MG63 (cell line): ENCODE measurements at regions not wholly inside any gene's neighbourhood (a gene's known extent, or its start where the extent isn't known, plus 50 kb on each side); places are given as distances from the start of the nearest gene placed in this dataset.

ENCODE experiments used
- DNase-seq: peaks from one replicate; pipeline ENCODE4 v3.0.0-alpha.2; 2020
- H3K27me3 ChIP-seq: fragments of 250-450 bp; sonication (Bioruptor Pico); 2 replicates; pipeline ENCODE4 v1.5.1; 2020; ENCODE audit warnings: mild to moderate bottlenecking, moderate library complexity
- H3K36me3 ChIP-seq: fragments of 250-450 bp; sonication (Bioruptor Pico); 2 replicates; pipeline ENCODE4 v1.5.1; 2020; ENCODE audit warnings: mild to moderate bottlenecking, moderate library complexity
- H3K4me3 ChIP-seq: fragments of 250-450 bp; sonication (Bioruptor Pico); 2 replicates; pipeline ENCODE4 v1.5.1; 2020; ENCODE audit warnings: mild to moderate bottlenecking, moderate library complexity
- H3K9me3 ChIP-seq: fragments of 250-450 bp; sonication (Bioruptor Pico); 2 replicates; pipeline ENCODE4 v1.5.1; 2020; ENCODE audit warnings: mild to moderate bottlenecking, moderate library complexity

DNA sequence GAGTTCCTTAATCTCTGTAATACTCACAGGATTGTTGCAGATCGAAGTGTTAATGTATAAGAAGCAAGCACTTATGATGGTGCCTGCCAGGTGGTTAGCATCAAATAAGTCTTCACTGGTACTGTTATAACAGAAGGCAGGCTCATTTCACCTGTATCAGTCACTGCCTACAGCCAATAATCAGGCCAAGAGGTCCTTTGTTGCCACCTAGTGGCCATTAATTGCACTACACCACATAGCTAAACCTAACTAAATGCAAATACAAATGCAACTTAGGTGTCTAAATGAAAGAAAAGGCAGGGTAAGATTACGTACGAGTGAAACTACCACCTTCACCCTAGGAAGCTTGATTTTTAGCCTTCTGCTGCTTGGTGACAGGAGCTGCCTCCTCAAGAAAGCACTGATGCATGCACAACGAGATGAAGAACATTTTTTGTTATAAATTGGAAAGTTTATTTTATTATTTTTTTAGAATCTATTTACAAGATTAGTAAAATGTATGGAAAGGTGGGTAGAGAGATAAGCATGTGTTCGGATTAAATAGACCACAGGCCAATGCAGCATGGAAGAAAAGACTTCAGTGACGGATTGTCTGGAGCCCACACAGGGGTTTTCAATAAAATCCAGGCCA, 334.8 kb upstream of the CAMK1G start:
- no peaks in the 10 kb centered on the region for H3K9me3 ChIP-seq

DNA sequence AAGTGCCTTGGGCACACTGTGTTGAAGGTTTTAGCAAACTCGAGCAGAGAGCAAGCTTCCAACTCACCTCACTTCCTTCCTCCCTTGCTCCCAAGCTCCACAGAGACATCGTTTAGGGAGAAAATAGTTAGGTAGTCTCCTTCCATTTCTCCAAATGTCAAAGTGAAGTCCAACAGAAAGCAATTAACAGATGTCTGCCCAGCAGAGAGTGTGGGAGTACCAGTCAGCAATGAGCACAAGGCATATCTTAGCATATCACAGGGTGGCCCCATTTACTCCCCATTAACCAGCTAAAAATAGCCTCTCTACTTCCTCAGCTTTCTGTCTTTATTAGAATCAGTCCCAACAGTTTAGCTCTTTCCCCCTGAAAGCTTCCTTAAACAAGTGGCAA, 334.2 kb upstream of the CAMK1G start:
- H3K9me3 ChIP-seq: no peaks in the 10 kb centered on the region
- no peaks in the 10 kb centered on the region for H3K36me3 ChIP-seq
- H3K4me3 ChIP-seq: no peak overlapping the region
- no peak for DNase-seq
- no peaks in the 10 kb centered on the region for H3K27me3 ChIP-seq

More for the DNA sequence above, 334.8 kb upstream of the CAMK1G start:
- Histone ChIP-seq H3K4me3 (no peak overlapping the region), H3K27me3 (no peaks in the 10 kb centered on the region), H3K36me3 (no peaks in the 10 kb centered on the region)
- peak; percentile 15 for DNase-seq

DNA sequence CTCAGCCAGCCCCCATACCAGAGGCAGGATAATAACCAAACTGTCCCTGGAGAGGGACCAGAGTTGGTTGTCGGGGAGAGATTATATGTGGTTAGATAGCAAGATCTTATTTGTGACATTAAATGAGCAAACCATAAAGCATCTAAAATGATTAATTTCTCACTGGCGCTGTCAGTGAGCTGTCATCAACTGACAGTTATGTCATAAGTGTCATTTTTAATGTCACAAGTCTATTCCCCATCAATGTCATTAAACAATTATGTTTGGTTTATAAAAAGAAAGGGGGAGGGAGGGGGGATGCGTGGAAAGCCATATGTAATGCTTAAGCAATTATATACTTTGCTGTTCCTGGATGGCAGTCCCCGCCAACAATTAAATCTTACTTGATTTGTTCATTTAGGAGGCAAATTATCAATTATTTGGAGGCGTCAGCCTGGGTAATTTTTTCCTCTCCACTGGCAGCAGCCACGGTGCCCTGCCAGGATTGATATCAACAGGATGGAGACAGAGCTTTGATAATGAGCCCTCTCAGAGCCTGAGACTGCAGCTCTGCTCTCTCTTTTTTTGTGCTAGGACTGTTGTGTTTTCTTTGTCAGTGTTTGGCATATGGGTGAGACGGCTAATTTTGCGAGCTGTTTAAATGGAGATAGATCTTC, 333.6 kb upstream of the CAMK1G start:
- Histone ChIP-seq H3K4me3 (no peak overlapping the region), H3K27me3 (no peaks in the 10 kb centered on the region), H3K36me3 (no peaks in the 10 kb centered on the region), H3K9me3 (no peaks in the 10 kb centered on the region)
- DNase-seq: no peak

DNA sequence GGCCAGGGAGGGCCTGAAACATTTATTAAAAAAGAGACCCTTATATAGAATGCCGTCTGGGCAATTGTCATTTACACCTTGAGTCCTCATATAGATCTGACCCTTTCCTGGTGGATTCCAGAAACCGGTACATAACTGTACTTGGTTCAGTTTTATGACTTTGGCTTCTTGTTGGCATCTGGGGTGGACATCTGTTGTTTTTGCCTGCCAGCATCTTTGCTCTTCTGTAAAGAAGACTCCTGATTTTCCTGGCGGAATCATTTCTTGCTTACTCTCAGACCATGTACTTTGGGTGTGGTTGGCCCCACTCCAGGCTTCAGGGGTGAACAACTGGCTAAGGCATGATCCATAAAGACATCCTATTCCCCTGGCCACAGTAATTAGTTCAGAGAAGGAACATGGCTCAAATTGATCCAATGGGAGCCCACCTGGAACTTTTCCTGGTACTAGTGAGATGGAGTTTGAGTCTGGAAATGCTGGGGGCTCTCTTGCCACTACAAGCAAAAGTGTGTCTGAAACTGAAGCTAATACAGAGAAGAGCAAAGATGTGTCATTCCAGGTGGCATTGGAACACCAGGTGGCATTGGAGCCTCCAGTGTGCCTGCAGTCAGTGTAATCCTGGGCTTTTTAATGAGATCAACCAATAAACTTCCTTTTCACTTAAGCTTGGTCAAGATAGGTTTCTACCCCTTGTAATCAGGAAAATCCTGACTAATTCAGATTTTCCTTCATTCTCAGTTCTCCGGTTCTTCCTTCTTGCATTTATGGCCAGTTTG, 332.5 kb upstream of the CAMK1G start:
- Histone ChIP-seq H3K4me3 (no peak overlapping the region), H3K36me3 (no peaks in the 10 kb centered on the region), H3K9me3 (no peaks in the 10 kb centered on the region), H3K27me3 (no peaks in the 10 kb centered on the region)
- DNase-seq: peak; percentile 49

DNA sequence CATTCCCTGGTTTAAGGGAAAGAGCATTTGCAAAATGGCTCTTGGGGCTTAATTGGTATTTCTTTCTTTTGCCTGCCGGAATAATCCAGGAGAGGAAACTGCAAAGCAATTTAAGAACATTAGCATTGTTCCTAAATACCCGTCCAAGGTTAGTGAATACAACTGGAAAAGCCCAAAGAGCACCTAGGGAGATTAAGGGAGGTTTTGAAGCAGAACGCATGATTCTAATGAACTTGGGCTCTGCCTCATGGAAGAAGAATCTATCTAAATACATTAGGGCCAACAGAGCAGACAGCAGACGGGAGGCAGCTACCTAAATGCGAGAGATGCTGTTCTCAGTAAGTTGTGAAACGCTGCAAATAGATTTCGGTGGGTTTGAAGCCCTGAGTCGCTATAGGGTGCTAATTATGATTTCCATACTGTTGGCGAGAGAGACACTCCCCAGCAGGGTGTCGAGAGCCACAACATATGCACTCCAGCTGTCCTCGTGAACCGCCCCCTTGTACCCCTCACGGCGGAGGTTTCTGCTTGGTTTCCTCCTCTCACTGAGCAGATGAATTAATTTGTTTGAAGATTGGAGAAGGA, 326.7 kb upstream of the CAMK1G start:
- no peak for DNase-seq
- Histone ChIP-seq H3K36me3 (no peaks in the 10 kb centered on the region), H3K9me3 (no peaks in the 10 kb centered on the region), H3K27me3 (no peaks in the 10 kb centered on the region), H3K4me3 (no peak overlapping the region)

DNA sequence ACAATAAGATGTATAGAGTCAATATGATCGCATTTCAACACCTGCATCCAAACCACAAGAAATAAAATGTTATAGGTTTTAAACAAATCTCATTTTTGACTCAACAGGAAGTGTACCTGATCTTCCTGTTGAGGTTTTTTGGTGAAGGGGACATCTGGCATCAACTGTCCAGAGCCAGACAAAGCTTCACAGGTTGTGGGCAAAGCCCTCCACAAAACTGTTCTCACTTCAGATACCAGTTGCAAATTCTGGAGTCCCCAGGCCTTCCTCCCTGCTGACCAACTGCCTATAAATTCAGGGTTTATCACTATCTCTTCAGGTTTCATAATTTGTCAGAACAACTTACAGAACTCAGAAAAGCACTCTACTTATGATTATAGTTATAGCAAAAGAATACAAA, 326.1 kb upstream of the CAMK1G start:
- DNase-seq: no peak
- Histone ChIP-seq H3K9me3 (no peaks in the 10 kb centered on the region), H3K4me3 (no peak overlapping the region), H3K27me3 (no peaks in the 10 kb centered on the region), H3K36me3 (no peaks in the 10 kb centered on the region)

DNA sequence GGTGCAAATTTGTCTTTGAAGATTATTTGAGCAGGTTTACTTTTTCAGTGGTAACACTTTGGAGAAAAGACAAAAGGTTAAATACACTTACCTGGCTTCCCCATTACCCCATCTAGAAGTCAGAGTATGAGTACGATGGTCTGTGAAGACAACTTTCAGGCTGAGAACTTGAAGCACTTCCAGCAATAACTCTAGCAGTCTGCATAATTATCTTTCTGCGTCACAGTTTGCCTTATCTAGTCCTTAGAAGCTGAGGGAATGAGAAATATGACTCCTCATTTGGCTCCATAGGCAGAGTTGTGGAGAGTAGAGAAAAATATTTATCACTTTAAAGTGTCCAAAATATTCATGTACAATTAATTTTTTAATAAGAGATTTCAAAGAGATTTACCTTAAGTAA, 323.4 kb upstream of the CAMK1G start:
- DNase-seq: no peak
- no peaks in the 10 kb centered on the region for H3K36me3 ChIP-seq
- H3K9me3 ChIP-seq: no peaks in the 10 kb centered on the region
- no peak overlapping the region for H3K4me3 ChIP-seq
- H3K27me3 ChIP-seq: no peaks in the 10 kb centered on the region

DNA sequence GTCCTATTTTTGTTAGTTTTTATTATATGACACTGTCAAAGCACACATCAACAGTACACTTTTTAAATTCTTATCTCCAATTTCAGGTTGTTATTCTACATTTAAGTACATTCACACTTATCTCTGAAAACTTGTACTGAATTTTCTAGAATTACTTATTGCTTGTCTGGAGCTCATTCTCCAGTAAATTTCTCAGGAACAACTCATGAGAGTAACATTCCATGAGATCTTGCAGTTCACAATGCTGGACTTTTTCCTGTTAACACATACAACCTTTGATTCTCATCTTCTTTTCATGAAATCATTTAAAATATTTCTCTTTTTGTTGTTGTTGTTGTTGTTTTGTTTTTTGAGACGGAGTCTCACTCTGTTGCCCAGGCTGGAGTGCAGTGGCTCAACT, 320.9 kb upstream of the CAMK1G start:
- no peak for DNase-seq
- H3K27me3 ChIP-seq: no peaks in the 10 kb centered on the region
- H3K4me3 ChIP-seq: no peak overlapping the region
- no peaks in the 10 kb centered on the region for H3K36me3 ChIP-seq
- H3K9me3 ChIP-seq: no peaks in the 10 kb centered on the region

DNA sequence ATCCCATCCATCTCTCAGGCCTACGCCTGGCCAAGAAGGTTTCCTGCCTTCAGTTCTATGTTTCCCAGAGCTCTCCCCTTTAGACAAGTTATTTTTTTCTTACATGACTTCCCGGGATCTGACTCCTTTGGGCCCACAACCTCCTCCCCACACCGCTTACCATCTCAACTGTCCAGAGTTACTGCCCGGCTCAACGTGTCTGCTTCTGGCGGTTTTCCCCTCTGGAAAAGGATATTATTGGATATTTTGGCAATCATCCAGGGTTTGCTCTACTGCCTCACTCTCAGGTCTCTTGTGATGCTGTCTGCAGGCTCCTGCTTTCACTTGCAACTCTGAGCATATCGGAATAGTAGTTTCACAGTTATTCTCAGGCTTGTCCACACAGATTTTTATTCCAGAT, 318.2 kb upstream of the CAMK1G start:
- no peaks in the 10 kb centered on the region for H3K9me3 ChIP-seq
- DNase-seq: no peak
- no peaks in the 10 kb centered on the region for H3K27me3 ChIP-seq
- H3K4me3 ChIP-seq: no peak overlapping the region
- no peaks in the 10 kb centered on the region for H3K36me3 ChIP-seq

DNA sequence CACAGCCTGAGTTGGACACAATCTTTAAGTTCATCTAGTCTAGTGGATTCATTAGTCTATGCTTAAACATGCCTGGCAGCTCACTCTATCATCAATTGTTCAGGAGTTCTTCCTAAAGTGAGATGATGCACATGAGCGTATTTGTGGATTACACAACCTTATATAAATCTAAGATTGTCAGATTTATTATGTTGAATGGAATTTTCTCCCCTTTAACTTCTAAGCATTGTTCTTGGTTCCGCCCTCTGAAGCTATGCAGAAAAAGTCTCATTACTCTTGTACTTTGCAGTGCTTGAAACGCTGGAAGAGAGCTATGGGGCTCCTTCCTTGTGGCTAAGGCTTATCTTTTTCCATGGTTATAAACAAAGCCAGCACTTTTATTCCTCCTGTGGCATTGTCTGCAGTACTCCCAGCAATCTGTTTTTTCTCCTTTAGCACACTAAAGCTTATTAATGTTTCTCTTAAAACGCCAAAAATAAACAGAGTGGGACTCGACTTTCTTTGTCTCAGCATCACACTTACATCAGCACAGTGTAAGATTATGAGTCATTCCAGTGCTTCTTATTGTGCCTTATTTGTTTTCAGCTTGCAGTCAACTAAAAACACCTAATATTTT, 316.8 kb upstream of the CAMK1G start:
- H3K36me3 ChIP-seq: no peaks in the 10 kb centered on the region
- no peak for DNase-seq
- H3K9me3 ChIP-seq: no peaks in the 10 kb centered on the region
- peaks cover 1% of the 10 kb centered on the region; the same call in 1 of the 2 replicates for H3K27me3 ChIP-seq
- no peak overlapping the region for H3K4me3 ChIP-seq

DNA sequence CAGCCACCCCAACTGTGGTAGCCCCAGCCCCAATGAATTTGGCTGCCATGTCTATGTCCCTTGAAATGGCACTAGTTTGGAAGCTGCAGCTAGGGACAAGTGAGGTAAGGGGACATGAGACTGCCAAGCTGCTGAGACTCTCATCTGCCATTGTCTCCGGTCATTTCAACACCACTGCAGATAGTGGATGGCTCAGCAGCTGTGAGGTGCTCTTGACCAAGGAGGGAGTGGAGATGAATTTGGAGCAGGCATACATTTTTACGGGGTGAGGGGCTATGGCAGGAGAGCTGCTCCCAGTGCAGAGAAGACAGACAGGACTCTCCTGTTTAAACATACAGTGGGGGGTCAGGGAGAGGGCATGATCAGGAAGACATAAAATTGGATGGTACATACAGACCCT, 315.5 kb upstream of the CAMK1G start:
- no peak overlapping the region for H3K4me3 ChIP-seq
- no peak for DNase-seq

DNA sequence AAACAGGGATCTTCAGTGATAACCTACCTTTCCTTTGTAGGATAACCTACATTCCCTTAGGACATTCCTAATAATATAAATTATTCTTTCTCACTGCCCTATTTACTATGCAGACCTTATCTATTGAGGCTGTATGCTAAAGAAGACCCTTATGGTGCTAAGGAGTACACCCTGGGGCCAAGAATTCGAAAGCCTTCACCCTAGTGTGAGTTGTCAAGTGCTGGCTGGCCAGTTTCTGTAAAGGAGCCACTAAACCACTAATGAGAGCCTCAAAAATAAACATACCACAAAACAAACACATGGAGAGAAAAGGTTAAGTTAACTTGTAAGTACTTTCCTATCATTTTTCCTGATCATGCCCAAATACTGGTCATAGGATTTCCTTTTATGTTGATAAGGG, 315.0 kb upstream of the CAMK1G start:
- Histone ChIP-seq H3K4me3 (no peak overlapping the region), H3K27me3 (peaks cover 2% of the 10 kb centered on the region; the same call in 1 of the 2 replicates)
- no peak for DNase-seq

More for the DNA sequence above, 315.5 kb upstream of the CAMK1G start:
- Histone ChIP-seq H3K36me3 (no peaks in the 10 kb centered on the region), H3K9me3 (no peaks in the 10 kb centered on the region), H3K27me3 (peaks cover 2% of the 10 kb centered on the region; the same call in 1 of the 2 replicates)

DNA sequence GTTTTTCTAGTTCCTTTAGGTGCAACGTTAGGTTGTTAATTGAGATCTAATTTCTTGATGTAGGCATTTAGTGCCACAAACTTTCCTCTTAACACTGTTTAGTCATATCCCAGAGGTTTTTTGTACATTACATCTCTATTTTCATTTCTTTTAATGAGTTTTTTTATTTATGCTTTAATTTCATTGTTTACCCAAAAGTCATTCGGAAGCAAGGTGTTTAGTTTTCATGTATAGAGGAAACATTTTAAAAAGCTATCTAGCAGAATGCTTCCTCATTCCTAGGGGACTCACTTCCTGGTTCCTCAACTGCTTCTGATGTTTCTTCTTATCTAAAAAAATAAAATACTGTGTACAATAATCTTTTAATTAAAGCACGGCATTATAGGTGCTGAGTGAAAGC, 307.2 kb upstream of the CAMK1G start:
- Histone ChIP-seq H3K9me3 (no peaks in the 10 kb centered on the region), H3K27me3 (peaks cover 2% of the 10 kb centered on the region; the same call in 1 of the 2 replicates), H3K36me3 (no peaks in the 10 kb centered on the region), H3K4me3 (no peak overlapping the region)
- no peak for DNase-seq

More for the DNA sequence above, 315.0 kb upstream of the CAMK1G start:
- no peaks in the 10 kb centered on the region for H3K9me3 ChIP-seq
- H3K36me3 ChIP-seq: no peaks in the 10 kb centered on the region

DNA sequence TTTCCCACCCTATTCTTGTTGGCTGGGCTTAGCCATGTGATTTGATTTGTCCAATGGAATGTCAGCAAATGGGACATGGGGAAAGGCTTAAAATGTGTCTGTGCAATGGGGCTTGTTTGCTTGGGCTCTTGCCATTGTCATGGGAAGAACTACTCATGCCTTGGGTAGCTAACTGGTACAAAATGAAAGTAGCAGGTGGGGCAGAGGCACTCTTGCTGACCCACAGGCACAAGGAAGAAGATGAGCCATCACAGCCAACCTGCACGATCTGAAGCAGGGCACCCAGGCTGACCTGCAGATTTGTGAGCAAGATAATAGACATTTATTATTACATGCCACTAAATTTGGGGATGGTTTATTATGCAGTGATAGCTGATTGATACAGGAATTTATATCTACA, 305.9 kb upstream of the CAMK1G start:
- DNase-seq: no peak
- H3K27me3 ChIP-seq: no peaks in the 10 kb centered on the region

DNA sequence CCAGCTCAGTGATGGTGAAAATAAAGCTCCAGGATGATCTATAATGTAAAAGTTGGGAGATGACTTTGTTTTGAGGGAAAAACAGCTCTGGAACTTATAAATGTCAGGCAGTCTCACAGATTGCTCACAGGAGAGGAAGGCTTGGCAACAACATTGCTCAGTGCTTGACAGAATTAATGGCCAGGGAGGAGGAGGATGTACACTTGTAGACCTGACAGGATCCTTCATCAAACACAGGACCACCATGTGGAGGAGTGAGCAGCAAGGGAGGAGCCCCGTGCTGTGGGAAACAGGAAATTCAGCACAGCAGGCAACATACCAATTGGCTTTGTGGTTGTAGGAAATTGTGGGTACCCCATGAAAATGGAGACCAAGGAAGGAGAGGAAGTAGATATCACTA, 291.8 kb upstream of the CAMK1G start:
- H3K27me3 ChIP-seq: peaks cover 14% of the 10 kb centered on the region
- H3K36me3 ChIP-seq: no peaks in the 10 kb centered on the region
- no peaks in the 10 kb centered on the region for H3K9me3 ChIP-seq
- no peak overlapping the region for H3K4me3 ChIP-seq
- peak; percentile 2 for DNase-seq

More for the DNA sequence above, 305.9 kb upstream of the CAMK1G start:
- no peaks in the 10 kb centered on the region for H3K9me3 ChIP-seq
- no peaks in the 10 kb centered on the region for H3K36me3 ChIP-seq
- H3K4me3 ChIP-seq: no peak overlapping the region

DNA sequence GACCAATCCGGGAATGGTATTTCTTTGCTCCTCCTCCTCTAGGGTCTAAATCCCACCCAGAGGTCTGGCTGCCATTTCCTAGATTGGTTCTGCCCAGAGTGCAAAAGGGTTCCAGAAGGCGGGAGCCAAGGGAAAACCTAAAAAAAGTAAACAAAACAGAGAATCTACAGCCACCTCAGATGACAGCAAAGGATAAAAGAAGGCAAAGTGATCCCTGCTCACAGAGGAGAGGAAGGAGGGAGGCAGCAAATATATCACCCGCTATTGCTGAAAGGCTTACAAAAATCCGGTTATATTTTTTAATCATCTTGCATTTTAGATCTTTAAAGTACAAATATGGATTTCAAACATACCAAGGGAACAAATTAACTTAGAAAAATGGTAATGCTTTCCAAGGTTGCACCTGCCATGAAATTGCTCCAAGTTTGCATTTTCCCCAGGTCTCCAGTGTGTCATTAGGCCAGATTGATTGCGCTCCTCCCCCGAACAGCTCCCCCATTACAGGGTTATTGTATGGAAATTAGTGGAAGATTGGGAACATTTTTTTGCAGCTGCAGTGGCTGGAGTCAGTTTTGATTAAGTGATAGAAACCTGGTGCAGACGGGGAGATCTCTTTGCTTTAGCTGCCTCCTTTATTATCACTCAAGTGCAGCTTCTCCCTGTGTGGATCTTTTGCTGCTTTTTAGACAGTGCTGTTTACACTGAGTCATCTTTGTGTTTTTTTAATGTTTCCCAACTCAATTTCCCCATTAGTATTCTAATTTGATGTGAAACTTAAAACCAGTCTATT, 280.5 kb upstream of the CAMK1G start:
- Histone ChIP-seq H3K4me3 (no peak overlapping the region), H3K9me3 (no peaks in the 10 kb centered on the region), H3K27me3 (peaks cover 3% of the 10 kb centered on the region), H3K36me3 (no peaks in the 10 kb centered on the region)
- no peak for DNase-seq
